Loucy (cell line): ENCODE measurements at regions not wholly inside any gene's neighbourhood (a gene's known extent, or its start where the extent isn't known, plus 50 kb on each side); places are given as distances from the start of the nearest gene placed in this dataset.

ENCODE experiments used
- H2AFZ ChIP-seq: fragments of 200-600 bp; sonication (generic); 2 replicates; pipeline ENCODE4 v1.6.0; 2016; ENCODE audit warnings: antibody characterized with exemption, mild to moderate bottlenecking, low read length, moderate library complexity
- H3F3A ChIP-seq: fragments of 200-600 bp; 2 replicates; pipeline ENCODE4 v1.6.0; 2016; ENCODE audit warnings: antibody characterized with exemption, low read depth, mild to moderate bottlenecking
- H3K27me3 ChIP-seq: fragments of 200-600 bp; sonication (generic); 2 replicates; pipeline ENCODE4 v1.6.1; 2014; ENCODE audit warnings: low read length, mild to moderate bottlenecking; ENCODE audit not compliant: insufficient read depth, poor library complexity, severe bottlenecking
- H3K36me3 ChIP-seq: fragments of 200-600 bp; sonication (generic); 2 replicates; pipeline ENCODE4 v1.6.1; 2016; ENCODE audit warnings: low read length; ENCODE audit not compliant: insufficient read depth
- H3K4me1 ChIP-seq: fragments of 200-600 bp; sonication (generic); 2 replicates; pipeline ENCODE4 v1.5.1; 2014; ENCODE audit warnings: low read length, mild to moderate bottlenecking; ENCODE audit not compliant: insufficient read depth, poor library complexity, severe bottlenecking
- H3K4me2 ChIP-seq: fragments of 200-600 bp; sonication (generic); 2 replicates; pipeline ENCODE4 v1.6.0; 2014; ENCODE audit warnings: antibody characterized with exemption, low read length, low read depth, mild to moderate bottlenecking; ENCODE audit not compliant: poor library complexity, severe bottlenecking
- H3K4me3 ChIP-seq: fragments of 200-600 bp; sonication (generic); 2 replicates; pipeline ENCODE4 v1.5.1; 2014; ENCODE audit warnings: low read length, mild to moderate bottlenecking, mixed read lengths; ENCODE audit not compliant: poor library complexity, severe bottlenecking
- H3K79me2 ChIP-seq: fragments of 200-600 bp; sonication (generic); 2 replicates; pipeline ENCODE4 v1.6.1; 2014; ENCODE audit warnings: low read length; ENCODE audit not compliant: insufficient read depth
- H3K9ac ChIP-seq: fragments of 200-600 bp; sonication (generic); 2 replicates; pipeline ENCODE4 v1.6.0; 2014; ENCODE audit warnings: mild to moderate bottlenecking, low read depth, low read length, moderate library complexity; ENCODE audit not compliant: poor library complexity, severe bottlenecking
- H3K9me2 ChIP-seq: fragments of 200-600 bp; sonication (generic); replicated peaks from 2 replicates; pipeline ENCODE4 v1.6.1; 2016; ENCODE audit warnings: low read depth, low read length, mixed read lengths
- H3K9me3 ChIP-seq: fragments of 200-600 bp; sonication (generic); 2 replicates; pipeline ENCODE4 v1.6.1; 2014; ENCODE audit warnings: mild to moderate bottlenecking, antibody characterized with exemption, low read length, low read depth; ENCODE audit not compliant: insufficient read depth
- H4K20me1 ChIP-seq: fragments of 200-600 bp; sonication (generic); 2 replicates; pipeline ENCODE4 v1.6.0; 2014; ENCODE audit warnings: antibody characterized with exemption, low read length, mild to moderate bottlenecking; ENCODE audit not compliant: insufficient read depth, poor library complexity, severe bottlenecking
- EZH2phosphoT487 ChIP-seq: fragments of 200-600 bp; IDR thresholded peaks from 2 replicates; pipeline ENCODE4 v1.6.1; 2018; ENCODE audit warnings: antibody characterized with exemption, mild to moderate bottlenecking, moderate library complexity, borderline replicate concordance
- TF ChIP-seq, protein P1 (sequence below): fragments of 200-600 bp; sonication (generic); conservative IDR thresholded peaks from 2 replicates; pipeline ENCODE4 v1.5.1; 2014; ENCODE audit warnings: mild to moderate bottlenecking, antibody characterized with exemption, low read length

DNA sequence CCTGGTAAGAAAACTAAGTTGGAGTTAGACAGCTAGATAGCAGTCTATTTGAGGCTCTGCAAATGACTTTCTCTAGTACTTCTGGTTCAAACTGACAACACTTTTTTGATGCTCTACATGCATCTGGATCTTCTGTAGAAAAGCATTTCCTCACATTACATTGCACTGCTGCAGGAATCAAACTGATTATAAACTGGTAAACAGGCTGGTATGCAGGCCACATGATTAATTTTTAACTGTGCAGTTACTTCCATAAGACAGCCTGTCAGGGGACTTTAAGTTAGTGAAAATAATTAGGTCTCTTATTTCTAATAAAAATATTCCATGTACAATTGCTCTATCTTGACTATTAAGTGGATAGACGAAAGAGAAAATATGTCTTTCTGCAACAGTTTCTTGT, 550.0 kb upstream of the ALCAM start:
- Histone ChIP-seq H3K27me3 (no peaks in the 10 kb centered on the region), H3F3A (no peaks in the 10 kb centered on the region)

DNA sequence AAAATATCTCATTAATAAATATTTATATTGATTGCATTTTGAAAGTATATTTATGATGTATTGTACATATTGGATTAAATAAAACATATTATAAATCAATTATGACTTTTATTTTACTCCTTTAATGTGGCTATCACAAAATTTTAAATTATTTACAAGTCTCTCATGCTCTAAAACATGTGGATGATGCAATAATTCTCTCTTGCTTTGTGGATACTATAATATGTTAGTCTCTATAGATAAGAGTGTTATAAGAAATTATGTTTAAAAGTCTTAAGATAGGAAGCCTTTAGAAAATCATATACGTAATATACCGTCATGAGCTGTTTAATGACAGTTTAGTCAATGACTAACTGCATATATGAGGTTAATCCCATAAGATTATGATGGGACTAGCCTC, 547.4 kb upstream of the ALCAM start:
- H3K4me2 ChIP-seq, result no peak overlapping the region
- no peaks in the 10 kb centered on the region for H3K9me3 ChIP-seq
- TF ChIP-seq, protein P1, sequence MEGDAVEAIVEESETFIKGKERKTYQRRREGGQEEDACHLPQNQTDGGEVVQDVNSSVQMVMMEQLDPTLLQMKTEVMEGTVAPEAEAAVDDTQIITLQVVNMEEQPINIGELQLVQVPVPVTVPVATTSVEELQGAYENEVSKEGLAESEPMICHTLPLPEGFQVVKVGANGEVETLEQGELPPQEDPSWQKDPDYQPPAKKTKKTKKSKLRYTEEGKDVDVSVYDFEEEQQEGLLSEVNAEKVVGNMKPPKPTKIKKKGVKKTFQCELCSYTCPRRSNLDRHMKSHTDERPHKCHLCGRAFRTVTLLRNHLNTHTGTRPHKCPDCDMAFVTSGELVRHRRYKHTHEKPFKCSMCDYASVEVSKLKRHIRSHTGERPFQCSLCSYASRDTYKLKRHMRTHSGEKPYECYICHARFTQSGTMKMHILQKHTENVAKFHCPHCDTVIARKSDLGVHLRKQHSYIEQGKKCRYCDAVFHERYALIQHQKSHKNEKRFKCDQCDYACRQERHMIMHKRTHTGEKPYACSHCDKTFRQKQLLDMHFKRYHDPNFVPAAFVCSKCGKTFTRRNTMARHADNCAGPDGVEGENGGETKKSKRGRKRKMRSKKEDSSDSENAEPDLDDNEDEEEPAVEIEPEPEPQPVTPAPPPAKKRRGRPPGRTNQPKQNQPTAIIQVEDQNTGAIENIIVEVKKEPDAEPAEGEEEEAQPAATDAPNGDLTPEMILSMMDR, result no peak
- no peak for TF ChIP-seq EZH2phosphoT487
- H3F3A ChIP-seq, result no peaks in the 10 kb centered on the region
- no peaks in the 10 kb centered on the region for H3K9me2 ChIP-seq
- H3K4me1 ChIP-seq, result no peaks in the 10 kb centered on the region
- no peak overlapping the region for H3K4me3 ChIP-seq
- H3K27me3 ChIP-seq, result no peaks in the 10 kb centered on the region
- H3K9ac ChIP-seq, result no peak overlapping the region
- H4K20me1 ChIP-seq, result no peaks in the 10 kb centered on the region
- H3K36me3 ChIP-seq, result no peaks in the 10 kb centered on the region
- H2AFZ ChIP-seq, result no peak overlapping the region
- no peaks in the 10 kb centered on the region for H3K79me2 ChIP-seq

More for the DNA sequence above, 550.0 kb upstream of the ALCAM start:
- no peaks in the 10 kb centered on the region for H3K9me3 ChIP-seq
- no peaks in the 10 kb centered on the region for H3K9me2 ChIP-seq
- no peaks in the 10 kb centered on the region for H3K79me2 ChIP-seq
- TF ChIP-seq EZH2phosphoT487, result no peak
- TF ChIP-seq, protein P1, result no peak
- H3K9ac ChIP-seq, result no peak overlapping the region
- no peak overlapping the region for H3K4me2 ChIP-seq
- no peaks in the 10 kb centered on the region for H3K4me1 ChIP-seq
- no peaks in the 10 kb centered on the region for H4K20me1 ChIP-seq
- H3K36me3 ChIP-seq, result no peaks in the 10 kb centered on the region
- H2AFZ ChIP-seq, result no peak overlapping the region
- H3K4me3 ChIP-seq, result no peak overlapping the region

GRCh38 chr3:104820959-104821358, 545.8 kb upstream of the ALCAM start:
- Histone ChIP-seq H3K9ac (no peak overlapping the region), H3F3A (no peaks in the 10 kb centered on the region), H3K79me2 (no peaks in the 10 kb centered on the region), H4K20me1 (no peaks in the 10 kb centered on the region), H3K4me3 (no peak overlapping the region), H3K36me3 (no peaks in the 10 kb centered on the region), H3K9me2 (no peaks in the 10 kb centered on the region), H3K27me3 (no peaks in the 10 kb centered on the region), H3K4me1 (no peaks in the 10 kb centered on the region), H3K9me3 (no peaks in the 10 kb centered on the region), H2AFZ (no peak overlapping the region), H3K4me2 (no peak overlapping the region)
- TF ChIP-seq EZH2phosphoT487, result no peak
- TF ChIP-seq, protein P1, result no peak
